Suprapubic skin (tissue), 2 donors: ENCODE measurements at regions not wholly inside any gene's neighbourhood (a gene's known extent, or its start where the extent isn't known, plus 50 kb on each side); places are given as distances from the start of the nearest gene placed in this dataset.

ENCODE experiments used
- EP300 ChIP-seq: sonication (generic); formaldehyde crosslinking; IDR thresholded peaks from one replicate; pipeline ENCODE4 v1.6.1; 2017; ENCODE audit warnings: antibody characterized with exemption
- POLR2A ChIP-seq, 2 donors: fragments of 450-650 bp; IDR thresholded peaks; one replicate each; pipeline ENCODE4 v1.6.1; 2017; ENCODE audit warnings: antibody characterized with exemption in 2 of 2, mild to moderate bottlenecking in 2 of 2, moderate library complexity in 2 of 2

DNA sequence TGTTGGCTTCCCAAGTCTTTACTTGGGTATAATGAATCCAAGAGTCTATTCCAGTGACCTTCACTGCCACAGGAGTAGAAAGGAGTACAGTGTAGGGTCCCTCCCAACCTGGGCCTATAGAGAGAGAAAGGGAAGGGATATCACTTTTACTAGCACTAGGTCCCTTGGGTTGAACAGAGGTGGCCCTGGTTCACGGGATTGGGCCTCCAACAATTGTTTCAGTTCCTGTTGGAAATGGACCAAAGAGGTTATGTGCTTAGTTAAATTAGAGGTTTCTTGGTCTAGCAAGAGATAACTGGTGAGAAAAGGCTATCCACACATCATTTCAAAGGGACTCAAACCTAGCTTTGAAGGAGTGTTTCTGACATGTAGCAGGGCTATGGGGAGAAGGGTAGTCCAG is 57.1 kb upstream of the MED14 start:
- TF ChIP-seq EP300 (no peak), POLR2A (IDR thresholded peaks at IDR 0.05) (no peak)
